ENCODE measurements at regions not wholly inside any gene's neighbourhood (a gene's known extent, or its start where the extent isn't known, plus 50 kb on each side); places are given as distances from the start of the nearest gene placed in this dataset.

DNA sequence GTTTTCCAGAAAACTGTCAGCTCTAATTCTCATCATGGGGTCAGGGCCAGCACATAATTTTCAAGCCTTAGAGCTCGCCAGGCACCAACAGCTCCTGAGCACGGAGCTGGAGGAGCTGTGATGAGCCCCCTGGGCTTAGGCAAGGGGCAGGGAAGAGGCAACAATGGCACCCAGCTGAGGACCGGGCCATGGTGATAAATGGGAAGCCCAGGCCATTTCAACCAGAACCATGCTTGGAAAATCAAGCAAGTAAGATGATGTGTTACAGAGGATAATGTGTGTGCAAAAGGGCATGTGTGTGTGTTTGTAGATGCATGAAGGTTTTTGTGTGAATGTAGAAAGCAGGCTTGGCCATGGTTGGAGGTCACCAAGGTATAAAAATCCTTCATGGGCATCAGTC is 66.8 kb upstream of the UBAC2 start:
- DNase-seq (ENCODE audit: low read depth, low spot score), result no peak
- Histone ChIP-seq H3K36me3 (ENCODE audit: control insufficient read depth, insufficient read depth, low read length) (no peaks in the 10 kb centered on the region; the same call in 1 of the 2 replicates), H3K4me1 (ENCODE audit: control insufficient read depth, insufficient read depth, low read length) (no peaks in the 10 kb centered on the region), H3K27ac (ENCODE audit: low read length) (no peak overlapping the region), H3K4me3 (ENCODE audit: low read length) (no peak overlapping the region), H3K27me3 (ENCODE audit: control insufficient read depth, insufficient read depth, low read length) (no peaks in the 10 kb centered on the region), H3K9me3 (ENCODE audit: control insufficient read depth, insufficient read depth, low read length) (no peaks in the 10 kb centered on the region)
- no CpG with 5 or more reads among the region's 3 CpGs for WGBS (ENCODE audit: insufficient coverage, insufficient read length)

DNA sequence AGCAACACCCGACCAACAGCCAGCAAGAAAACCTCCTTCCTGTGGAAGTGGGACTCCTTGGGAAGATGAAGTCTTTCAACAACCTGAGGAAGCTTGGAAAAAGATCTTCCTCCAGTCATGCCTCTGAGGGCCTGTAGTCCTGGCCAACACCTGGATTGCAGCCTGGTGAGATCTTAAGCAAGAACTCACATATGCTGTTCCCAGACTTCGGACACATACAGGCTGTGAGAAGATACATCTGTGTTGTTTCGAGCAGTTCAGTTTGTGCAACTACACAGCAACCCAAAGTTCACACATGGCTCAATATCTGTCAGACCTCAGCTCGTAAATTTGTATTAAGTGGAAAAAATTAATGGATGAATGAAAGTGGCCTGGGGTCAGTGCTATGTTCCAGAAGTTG is 65.1 kb upstream of the UBAC2 start:
- no peaks in the 10 kb centered on the region for H3K27me3 ChIP-seq (ENCODE audit: control insufficient read depth, insufficient read depth, low read length)
- no peak for DNase-seq (ENCODE audit: low read depth, low spot score)
- no peaks in the 10 kb centered on the region for H3K9me3 ChIP-seq (ENCODE audit: control insufficient read depth, insufficient read depth, low read length)
- no peaks in the 10 kb centered on the region for H3K4me1 ChIP-seq (ENCODE audit: control insufficient read depth, insufficient read depth, low read length)
- no CpG with 5 or more reads among the region's 4 CpGs for WGBS (ENCODE audit: insufficient coverage, insufficient read length)
- H3K4me3 ChIP-seq (ENCODE audit: low read length), result no peak overlapping the region
- H3K36me3 ChIP-seq (ENCODE audit: control insufficient read depth, insufficient read depth, low read length), result no peaks in the 10 kb centered on the region; the same call in 1 of the 2 replicates
- H3K27ac ChIP-seq (ENCODE audit: low read length), result no peak overlapping the region

DNA sequence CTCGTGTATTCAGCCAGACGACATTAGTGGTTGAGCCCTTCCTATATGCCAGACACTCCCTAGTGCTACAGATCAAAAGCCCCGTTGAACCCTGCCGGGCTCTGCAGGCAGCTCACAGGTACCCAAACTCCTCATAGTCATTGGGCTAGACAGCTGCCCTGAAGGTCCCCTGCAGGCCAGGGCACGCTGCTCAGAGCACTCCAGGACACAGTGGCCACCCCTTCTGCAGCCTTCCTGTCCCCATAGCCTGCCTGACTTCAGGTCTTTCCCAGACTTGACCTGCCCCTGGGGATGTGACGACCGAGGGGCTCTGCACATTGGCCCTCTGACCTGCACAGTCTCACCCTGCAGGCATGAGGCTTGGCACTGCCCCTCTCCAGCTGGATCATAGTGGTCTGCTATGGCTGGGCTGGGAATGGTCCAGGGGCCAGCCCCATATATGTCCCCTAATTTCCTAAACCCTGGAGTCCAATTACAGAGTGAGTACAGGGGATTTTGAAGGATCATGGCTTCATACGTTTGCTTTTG is 64.2 kb upstream of the UBAC2 start:
- WGBS (ENCODE audit: insufficient coverage, insufficient read length), result no CpG with 5 or more reads among the region's 8 CpGs
- DNase-seq (ENCODE audit: low read depth, low spot score), result no peak
- H3K36me3 ChIP-seq (ENCODE audit: control insufficient read depth, insufficient read depth, low read length), result no peaks in the 10 kb centered on the region; the same call in 1 of the 2 replicates

DNA sequence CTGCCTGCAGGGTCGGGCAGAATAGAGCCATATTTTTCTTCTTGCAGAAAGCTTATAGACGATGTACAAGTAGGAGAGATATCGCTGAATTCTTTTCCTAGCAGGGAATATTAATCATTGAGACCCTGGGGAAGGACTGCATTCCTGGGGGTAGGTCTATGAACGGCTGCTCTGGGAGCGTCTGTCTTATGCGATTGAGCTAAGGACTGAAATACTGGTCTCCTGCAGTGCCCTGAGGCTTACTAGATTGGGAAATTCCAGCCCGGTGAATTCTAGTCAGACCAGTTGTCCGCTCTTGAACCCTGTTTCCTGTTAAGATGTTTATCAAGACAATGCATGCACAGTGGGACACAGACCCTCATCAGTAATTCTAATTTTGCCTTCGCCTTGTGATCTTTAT is 59.8 kb upstream of the UBAC2 start:
- Histone ChIP-seq H3K27me3 (ENCODE audit: control insufficient read depth, insufficient read depth, low read length) (no peaks in the 10 kb centered on the region), H3K9me3 (ENCODE audit: control insufficient read depth, insufficient read depth, low read length) (no peaks in the 10 kb centered on the region), H3K4me3 (ENCODE audit: low read length) (no peak overlapping the region), H3K4me1 (ENCODE audit: control insufficient read depth, insufficient read depth, low read length) (no peaks in the 10 kb centered on the region), H3K36me3 (ENCODE audit: control insufficient read depth, insufficient read depth, low read length) (no peaks in the 10 kb centered on the region; the same call in 1 of the 2 replicates), H3K27ac (ENCODE audit: low read length) (no peak overlapping the region)
- no peak for DNase-seq (ENCODE audit: low read depth, low spot score)
- WGBS (ENCODE audit: insufficient coverage, insufficient read length), result no CpG with 5 or more reads among the region's 9 CpGs

More for the DNA sequence above, 64.2 kb upstream of the UBAC2 start:
- Histone ChIP-seq H3K27ac (ENCODE audit: low read length) (no peak overlapping the region), H3K4me3 (ENCODE audit: low read length) (no peak overlapping the region), H3K4me1 (ENCODE audit: control insufficient read depth, insufficient read depth, low read length) (no peaks in the 10 kb centered on the region), H3K27me3 (ENCODE audit: control insufficient read depth, insufficient read depth, low read length) (no peaks in the 10 kb centered on the region), H3K9me3 (ENCODE audit: control insufficient read depth, insufficient read depth, low read length) (no peaks in the 10 kb centered on the region)

DNA sequence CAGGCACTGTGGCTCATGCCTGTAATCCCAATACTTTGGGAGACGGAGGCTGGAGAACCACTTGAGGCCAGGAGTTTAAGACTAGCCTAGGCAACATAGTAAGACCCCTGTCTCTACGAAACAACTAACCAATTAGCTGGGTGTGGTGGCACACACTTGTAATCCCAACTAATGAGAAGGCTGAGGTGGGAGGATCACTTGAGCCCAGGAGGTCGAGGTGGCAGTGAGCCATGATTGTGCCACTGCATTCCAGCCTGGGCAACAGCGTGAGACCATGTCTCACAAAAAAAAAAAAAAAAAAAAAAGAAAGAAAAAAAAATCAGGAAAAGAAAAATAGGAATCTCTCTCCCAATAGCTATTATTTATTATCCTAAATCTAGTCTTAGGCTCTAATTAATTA is 56.8 kb upstream of the UBAC2 start:
- Histone ChIP-seq H3K36me3 (ENCODE audit: control insufficient read depth, insufficient read depth, low read length) (no peaks in the 10 kb centered on the region), H3K9me3 (ENCODE audit: control insufficient read depth, insufficient read depth, low read length) (no peaks in the 10 kb centered on the region), H3K4me3 (ENCODE audit: low read length) (no peak overlapping the region), H3K27ac (ENCODE audit: low read length) (no peak overlapping the region), H3K4me1 (ENCODE audit: control insufficient read depth, insufficient read depth, low read length) (no peaks in the 10 kb centered on the region), H3K27me3 (ENCODE audit: control insufficient read depth, insufficient read depth, low read length) (no peaks in the 10 kb centered on the region)
- WGBS (ENCODE audit: insufficient coverage, insufficient read length), result no CpG with 5 or more reads among the region's 4 CpGs
- no peak for DNase-seq (ENCODE audit: low read depth, low spot score)

DNA sequence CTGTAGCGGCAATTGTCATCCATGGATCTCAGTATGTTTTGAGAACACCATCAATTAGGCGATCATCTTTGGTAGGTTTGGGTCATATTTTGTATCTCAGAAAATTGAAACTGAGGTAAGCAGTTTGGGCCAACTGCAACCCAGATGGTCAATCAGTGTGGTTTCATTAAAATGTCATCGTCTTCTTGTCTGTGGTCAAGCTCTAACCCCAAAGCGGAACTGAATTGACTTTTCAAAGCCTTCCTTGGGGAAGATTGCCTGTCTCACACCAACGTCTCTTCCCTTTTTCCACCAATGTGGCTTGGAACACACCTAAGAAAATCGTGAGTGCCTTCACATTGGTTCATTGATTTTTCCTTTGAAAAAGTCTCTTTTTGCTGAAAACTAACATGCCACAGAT is 56.3 kb upstream of the UBAC2 start:
- no peaks in the 10 kb centered on the region for H3K4me1 ChIP-seq (ENCODE audit: control insufficient read depth, insufficient read depth, low read length)
- H3K4me3 ChIP-seq (ENCODE audit: low read length), result no peak overlapping the region
- DNase-seq (ENCODE audit: low read depth, low spot score), result no peak
- H3K9me3 ChIP-seq (ENCODE audit: control insufficient read depth, insufficient read depth, low read length), result no peaks in the 10 kb centered on the region
- whole genome bisulfite sequencing (ENCODE audit: insufficient coverage, insufficient read length), result no CpG with 5 or more reads among the region's 6 CpGs
- H3K36me3 ChIP-seq (ENCODE audit: control insufficient read depth, insufficient read depth, low read length), result no peaks in the 10 kb centered on the region
- no peak overlapping the region for H3K27ac ChIP-seq (ENCODE audit: low read length)
- H3K27me3 ChIP-seq (ENCODE audit: control insufficient read depth, insufficient read depth, low read length), result no peaks in the 10 kb centered on the region

DNA sequence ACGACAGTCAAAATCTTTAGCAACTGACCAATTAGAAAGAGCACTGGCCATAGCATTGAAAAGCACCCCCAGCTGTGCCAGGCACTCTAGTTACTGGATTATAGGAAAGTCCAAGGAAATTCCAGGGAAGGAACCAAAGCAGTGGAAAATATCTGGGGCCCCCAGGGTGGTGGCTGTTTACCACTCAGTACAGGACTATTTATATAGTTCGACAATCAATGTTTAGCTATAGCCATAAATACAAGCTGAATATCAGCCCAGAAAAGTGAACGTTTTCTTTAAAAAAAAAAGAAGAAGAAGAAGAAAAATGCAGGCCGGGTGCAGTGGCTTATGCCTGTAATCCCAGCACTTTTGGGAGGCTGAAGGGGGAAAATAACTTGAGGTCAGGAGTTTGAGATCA is 55.2 kb upstream of the UBAC2 start:
- DNase-seq (ENCODE audit: low read depth, low spot score), result no peak
- Histone ChIP-seq H3K36me3 (ENCODE audit: control insufficient read depth, insufficient read depth, low read length) (no peaks in the 10 kb centered on the region), H3K4me3 (ENCODE audit: low read length) (no peak overlapping the region), H3K9me3 (ENCODE audit: control insufficient read depth, insufficient read depth, low read length) (no peaks in the 10 kb centered on the region), H3K27me3 (ENCODE audit: control insufficient read depth, insufficient read depth, low read length) (no peaks in the 10 kb centered on the region), H3K27ac (ENCODE audit: low read length) (no peak overlapping the region), H3K4me1 (ENCODE audit: control insufficient read depth, insufficient read depth, low read length) (no peaks in the 10 kb centered on the region)
- WGBS (ENCODE audit: insufficient coverage, insufficient read length), result no CpG with 5 or more reads among the region's 4 CpGs

DNA sequence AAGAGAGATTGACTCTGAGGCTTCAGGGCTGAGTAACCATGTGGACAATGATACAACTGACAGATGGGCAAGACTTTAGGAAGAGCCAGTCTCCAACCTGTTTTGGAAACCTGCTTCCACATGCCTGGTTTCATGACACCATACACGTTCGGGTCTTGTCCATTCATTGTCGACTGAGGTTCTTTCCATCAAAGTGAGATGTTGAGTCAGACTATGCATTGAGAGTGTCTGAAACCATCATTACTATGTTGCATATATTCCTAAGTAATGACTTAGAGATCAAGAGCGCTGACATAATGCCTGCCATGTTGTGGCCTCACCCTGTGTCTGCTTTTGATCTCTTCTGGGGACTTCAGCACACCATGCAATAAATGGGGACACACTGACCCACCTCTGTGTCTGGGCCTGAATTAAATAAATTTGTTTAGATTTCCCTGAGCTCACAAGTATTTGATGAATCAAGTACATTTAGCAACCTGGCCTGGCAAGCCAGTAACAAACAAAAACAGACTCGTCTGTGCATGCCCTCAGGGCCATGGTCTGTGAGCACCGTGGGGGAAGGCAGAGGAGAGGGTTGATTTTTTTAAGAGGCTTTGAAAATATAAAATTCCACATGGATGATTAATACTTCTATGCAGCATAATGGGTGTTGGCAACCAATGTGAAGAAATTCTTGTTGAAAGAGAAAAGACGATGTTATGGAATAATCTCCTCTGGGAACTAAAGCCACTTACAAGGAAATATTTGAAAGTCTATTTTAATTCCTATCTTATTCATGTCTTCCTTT is 49.9 kb upstream of the UBAC2 start:
- no peak overlapping the region for H3K27ac ChIP-seq (ENCODE audit: low read length)
- no peak for DNase-seq (ENCODE audit: low read depth, low spot score)
- H3K4me1 ChIP-seq (ENCODE audit: control insufficient read depth, insufficient read depth, low read length), result no peaks in the 10 kb centered on the region
- no peaks in the 10 kb centered on the region for H3K9me3 ChIP-seq (ENCODE audit: control insufficient read depth, insufficient read depth, low read length)
- no peaks in the 10 kb centered on the region for H3K27me3 ChIP-seq (ENCODE audit: control insufficient read depth, insufficient read depth, low read length)
- no peak overlapping the region for H3K4me3 ChIP-seq (ENCODE audit: low read length)
- no CpG with 5 or more reads among the region's 7 CpGs for WGBS (ENCODE audit: insufficient coverage, insufficient read length)
- no peaks in the 10 kb centered on the region for H3K36me3 ChIP-seq (ENCODE audit: control insufficient read depth, insufficient read depth, low read length)
